ENCODE measurements at regions not wholly inside any gene's neighbourhood (a gene's known extent, or its start where the extent isn't known, plus 50 kb on each side); places are given as distances from the start of the nearest gene placed in this dataset.
"Not testable (repeated sequence)": the region's sequence is repeated elsewhere in the genome, so short reads cannot be mapped to it uniquely, and the experiment has no call there.

GRCh38 chr6:2361195-2361594, 115.8 kb upstream of the GMDS start:
- no peak for DNase-seq

GRCh38 chr6:2360716-2361115, 115.3 kb upstream of the GMDS start:
- no peak for DNase-seq

- DNase-seq, result no peak
Measured at GRCh38 chr6:2360126-2360525, 114.7 kb upstream of the GMDS start.

GRCh38 chr6:2355150-2355549, 109.7 kb upstream of the GMDS start:
- no peak for DNase-seq

GRCh38 chr6:2354138-2354491, 108.7 kb upstream of the GMDS start:
- DNase-seq, result no peak

- peak; percentile 61 for DNase-seq
Measured at GRCh38 chr6:2353412-2354137, 108.2 kb upstream of the GMDS start.

GRCh38 chr6:2351807-2352431, 106.5 kb upstream of the GMDS start:
- no peak for DNase-seq

GRCh38 chr6:2351090-2351489, 105.7 kb upstream of the GMDS start:
- DNase-seq, result no peak

GRCh38 chr6:2346078-2346477, 100.7 kb upstream of the GMDS start:
- DNase-seq, result no peak

- no peak for DNase-seq
Measured at GRCh38 chr6:2344319-2344905, 99.0 kb upstream of the GMDS start.

GRCh38 chr6:2327591-2327990, 82.2 kb upstream of the GMDS start:
- no peak for DNase-seq

- no peak for DNase-seq
Measured at GRCh38 chr6:2324166-2324953, 79.0 kb upstream of the GMDS start.

- DNase-seq, result not testable (repeated sequence)
Measured at GRCh38 chr6:2317498-2317897, 72.1 kb upstream of the GMDS start.

GRCh38 chr6:2314641-2315040, 69.2 kb upstream of the GMDS start:
- DNase-seq, result no peak

GRCh38 chr6:2310042-2310441, 64.6 kb upstream of the GMDS start:
- no peak for DNase-seq

- no peak for DNase-seq
Measured at GRCh38 chr6:2309122-2309521, 63.7 kb upstream of the GMDS start.

GRCh38 chr6:2307799-2308198, 62.4 kb upstream of the GMDS start:
- no peak for DNase-seq

- DNase-seq, result no peak
Measured at GRCh38 chr6:2305951-2306350, 60.5 kb upstream of the GMDS start.

GRCh38 chr6:2302482-2302881, 57.1 kb upstream of the GMDS start:
- DNase-seq, result not testable (repeated sequence)

GRCh38 chr6:2296781-2297180, 51.4 kb upstream of the GMDS start:
- DNase-seq, result no peak

All from left hindlimb (tissue), 1 donor.